Central memory CD8-positive, alpha-beta T cell (primary cell): ENCODE measurements at regions not wholly inside any gene's neighbourhood (a gene's known extent, or its start where the extent isn't known, plus 50 kb on each side); places are given as distances from the start of the nearest gene placed in this dataset.

Source experiments
- ATAC-seq: fragments of 150-1000 bp; cut with Tn5 transposase; replicated peaks from 2 replicates; pipeline ENCODE4 v1.10.0; 2022; ENCODE audit warnings: mild to moderate bottlenecking, moderate FRiP score, moderate number of reproducible peaks; ENCODE audit not compliant: poor library complexity, severe bottlenecking; ENCODE audit errors: extremely low read depth
- DNase-seq, 2 donors: peaks; one replicate each; pipeline ENCODE4 v3.0.0; 2021; ENCODE audit warnings: low spot score in 2 of 2
- H3K27ac Mint-ChIP-seq: one replicate; pipeline ENCODE4 v1.8.0; 2022; ENCODE audit warnings: low read depth, mild to moderate bottlenecking, moderate library complexity, mixed read lengths
- H3K27me3 Mint-ChIP-seq: one replicate; pipeline ENCODE4 v1.8.0; 2022; ENCODE audit warnings: mixed read lengths
- H3K36me3 Mint-ChIP-seq: one replicate; pipeline ENCODE4 v1.8.0; 2022; ENCODE audit warnings: mild to moderate bottlenecking, moderate library complexity, mixed read lengths; ENCODE audit not compliant: insufficient read depth
- H3K4me1 Mint-ChIP-seq: one replicate; pipeline ENCODE4 v1.8.0; 2022; ENCODE audit warnings: mixed read lengths
- H3K4me3 Mint-ChIP-seq: one replicate; pipeline ENCODE4 v1.8.0; 2022; ENCODE audit warnings: mild to moderate bottlenecking, moderate library complexity, mixed read lengths
- H3K9me3 Mint-ChIP-seq: one replicate; pipeline ENCODE4 v1.8.0; 2022; ENCODE audit warnings: mixed read lengths

DNA sequence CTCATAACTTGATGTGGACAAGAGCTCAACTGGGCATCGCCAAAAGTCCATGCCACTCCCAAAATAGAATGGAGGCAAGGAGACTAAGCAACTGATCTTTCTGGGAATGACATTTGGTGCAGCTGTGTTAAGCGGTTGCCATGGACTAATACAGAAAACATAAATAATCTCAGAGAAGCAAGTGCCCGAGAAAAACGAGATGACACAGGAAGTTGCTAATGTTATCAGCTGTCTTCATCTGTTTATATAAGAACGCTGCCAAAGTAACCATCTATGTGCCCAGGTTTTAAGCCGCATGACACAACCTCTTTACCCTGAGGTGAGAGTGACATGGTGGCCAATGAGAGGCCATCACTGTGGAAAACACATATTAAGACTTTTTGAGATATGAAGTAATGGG, 54.9 kb upstream of the SACS start:
- peak; percentile 32 for ATAC-seq
- H3K27ac Mint-ChIP-seq, result no peak overlapping the region
- no peaks in the 10 kb centered on the region for H3K9me3 Mint-ChIP-seq
- H3K36me3 Mint-ChIP-seq, result no peaks in the 10 kb centered on the region
- H3K4me3 Mint-ChIP-seq, result no peak overlapping the region
- DNase-seq, result no peak
- H3K4me1 Mint-ChIP-seq, result peaks cover 4% of the 10 kb centered on the region
- peaks cover 32% of the 10 kb centered on the region for H3K27me3 Mint-ChIP-seq

GRCh38 chr13:23496255-23496654, 62.8 kb upstream of the SACS start:
- H3K27ac Mint-ChIP-seq, result no peak overlapping the region
- ATAC-seq (no peak), DNase-seq (no peak)
- no peaks in the 10 kb centered on the region for H3K9me3 Mint-ChIP-seq
- H3K4me3 Mint-ChIP-seq, result no peak overlapping the region
- H3K36me3 Mint-ChIP-seq, result no peaks in the 10 kb centered on the region
- peaks cover 40% of the 10 kb centered on the region for H3K27me3 Mint-ChIP-seq
- H3K4me1 Mint-ChIP-seq, result no peaks in the 10 kb centered on the region

- Mint-ChIP-seq H3K27ac (no peak overlapping the region), H3K4me3 (no peak overlapping the region), H3K36me3 (no peaks in the 10 kb centered on the region), H3K27me3 (peaks cover 40% of the 10 kb centered on the region), H3K4me1 (no peaks in the 10 kb centered on the region), H3K9me3 (no peaks in the 10 kb centered on the region)
- DNase-seq (no peak), ATAC-seq (no peak)
Observed at GRCh38 chr13:23497191-23497590, 63.7 kb upstream of the SACS start.

DNA sequence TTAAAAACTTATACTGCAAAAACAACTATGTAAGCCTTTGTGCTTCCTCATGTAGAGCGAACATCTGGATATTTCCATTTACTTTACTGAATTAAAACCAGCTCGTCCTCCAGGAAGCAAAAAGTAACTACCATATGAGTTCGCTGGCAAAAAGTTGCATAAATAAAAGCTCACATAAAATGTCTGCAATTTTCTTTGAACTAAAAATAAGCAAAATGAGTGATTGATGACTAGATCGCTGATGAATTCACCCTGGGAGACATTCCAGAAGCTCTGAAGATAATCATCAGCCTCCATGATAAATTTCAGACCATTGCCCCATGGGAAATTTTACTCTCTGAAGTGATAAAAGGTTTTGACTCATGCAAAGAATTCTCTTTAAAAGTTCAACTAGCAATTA, 67.3 kb upstream of the SACS start:
- Mint-ChIP-seq H3K27me3 (peaks cover 44% of the 10 kb centered on the region), H3K36me3 (no peaks in the 10 kb centered on the region), H3K4me1 (no peaks in the 10 kb centered on the region), H3K4me3 (no peak overlapping the region), H3K9me3 (no peaks in the 10 kb centered on the region), H3K27ac (no peak overlapping the region)
- ATAC-seq (no peak), DNase-seq (no peak)

DNA sequence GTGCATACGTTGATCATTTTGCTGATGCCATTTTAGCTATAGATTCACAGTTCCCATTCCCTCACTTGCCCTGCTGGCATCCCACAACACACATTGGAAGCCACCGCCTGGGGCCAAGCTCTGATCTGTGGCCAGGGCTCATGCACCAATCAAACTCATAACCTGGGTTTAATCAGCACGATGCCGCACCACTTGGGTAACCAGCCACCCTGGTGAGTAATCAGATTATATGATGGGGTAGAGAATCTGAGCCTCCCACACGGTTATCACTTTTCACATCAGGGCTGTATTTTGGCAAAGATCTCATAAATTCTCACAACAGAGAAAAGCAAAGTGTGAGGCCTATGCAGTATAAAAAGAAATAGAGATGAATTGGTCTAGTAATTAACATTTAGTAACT, 66.0 kb upstream of the TNFRSF19 start:
- H3K4me3 Mint-ChIP-seq, result no peak overlapping the region
- peaks cover 31% of the 10 kb centered on the region for H3K27me3 Mint-ChIP-seq
- DNase-seq (no peak), ATAC-seq (no peak)
- no peaks in the 10 kb centered on the region for H3K4me1 Mint-ChIP-seq
- no peaks in the 10 kb centered on the region for H3K36me3 Mint-ChIP-seq
- no peaks in the 10 kb centered on the region for H3K9me3 Mint-ChIP-seq
- H3K27ac Mint-ChIP-seq, result no peak overlapping the region

- no peaks in the 10 kb centered on the region for H3K4me1 Mint-ChIP-seq
- no peaks in the 10 kb centered on the region for H3K36me3 Mint-ChIP-seq
- ATAC-seq (no peak), DNase-seq (no peak)
- peaks cover 28% of the 10 kb centered on the region for H3K27me3 Mint-ChIP-seq
- no peaks in the 10 kb centered on the region for H3K9me3 Mint-ChIP-seq
- no peak overlapping the region for H3K27ac Mint-ChIP-seq
- H3K4me3 Mint-ChIP-seq, result no peak overlapping the region
Observed at GRCh38 chr13:23505007-23505406, 65.2 kb upstream of the TNFRSF19 start.

DNA sequence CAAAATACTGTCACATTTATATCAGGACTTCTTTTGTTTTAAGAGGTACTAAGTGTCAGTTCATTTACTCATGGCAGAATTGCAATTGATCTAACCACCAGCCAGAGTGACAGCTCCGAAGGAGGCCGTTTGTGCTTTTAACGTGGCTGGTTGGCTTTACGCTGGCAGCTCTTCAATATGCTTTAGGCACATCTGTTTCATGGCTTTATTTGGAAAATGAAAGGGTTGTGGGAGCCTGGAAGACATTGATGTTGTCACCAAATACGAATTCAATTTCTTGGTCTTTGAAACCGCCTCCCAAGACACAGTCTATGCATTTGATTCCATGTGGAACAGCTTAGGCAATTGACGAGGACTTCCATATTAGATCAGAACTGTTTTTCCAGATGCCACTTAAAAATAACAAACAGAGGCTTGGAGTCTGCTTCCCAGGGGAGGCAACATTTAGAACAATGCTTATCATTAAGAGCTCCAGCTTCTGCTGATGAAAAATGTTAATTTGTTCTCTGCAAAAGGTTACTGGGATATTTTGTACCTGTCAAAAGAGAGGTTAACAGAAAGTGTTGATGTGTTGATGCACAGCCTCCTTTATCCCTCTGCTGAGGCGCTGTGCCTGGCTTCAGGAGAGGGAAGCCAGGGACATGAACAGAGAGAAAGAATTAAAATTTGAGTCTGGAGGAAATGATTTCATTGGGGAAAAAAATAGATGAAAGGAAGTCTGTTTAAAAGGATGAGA, 64.0 kb upstream of the TNFRSF19 start:
- no peaks in the 10 kb centered on the region for H3K36me3 Mint-ChIP-seq
- no peaks in the 10 kb centered on the region for H3K4me1 Mint-ChIP-seq
- H3K27ac Mint-ChIP-seq, result no peak overlapping the region
- ATAC-seq, result no peak
- no peaks in the 10 kb centered on the region for H3K9me3 Mint-ChIP-seq
- H3K4me3 Mint-ChIP-seq, result no peak overlapping the region
- no peak for DNase-seq
- peaks cover 33% of the 10 kb centered on the region for H3K27me3 Mint-ChIP-seq

DNA sequence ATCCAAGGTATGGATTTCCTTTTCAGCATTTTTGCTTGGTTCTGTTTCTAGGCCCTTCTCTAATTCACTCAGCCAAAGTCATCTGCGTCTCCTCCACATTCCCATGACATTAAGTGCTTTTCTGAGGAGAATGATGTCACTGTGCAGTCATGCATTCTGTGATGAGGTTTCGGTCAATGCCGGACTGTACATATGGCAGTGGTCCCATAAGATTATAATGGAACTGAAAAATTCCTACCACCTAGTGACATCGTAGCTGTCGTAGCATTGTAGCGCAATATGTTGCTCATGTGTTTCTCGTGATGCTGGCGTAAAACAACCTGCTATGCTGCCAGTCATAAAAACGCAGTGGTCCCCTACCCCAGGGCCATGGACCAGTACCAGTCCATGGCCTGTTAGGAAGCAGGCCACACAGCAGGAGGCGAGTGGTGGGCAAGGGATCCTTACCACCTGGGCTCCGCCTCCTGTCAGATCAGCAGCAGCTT, 63.4 kb upstream of the TNFRSF19 start:
- Mint-ChIP-seq H3K9me3 (no peaks in the 10 kb centered on the region), H3K36me3 (no peaks in the 10 kb centered on the region), H3K4me1 (no peaks in the 10 kb centered on the region), H3K27ac (no peak overlapping the region), H3K4me3 (no peak overlapping the region), H3K27me3 (peaks cover 39% of the 10 kb centered on the region)
- no peak for ATAC-seq
- no peak for DNase-seq

- no peak for DNase-seq
- no peaks in the 10 kb centered on the region for H3K36me3 Mint-ChIP-seq
- ATAC-seq, result no peak
- H3K27ac Mint-ChIP-seq, result no peak overlapping the region
- no peaks in the 10 kb centered on the region for H3K4me1 Mint-ChIP-seq
- H3K4me3 Mint-ChIP-seq, result no peak overlapping the region
- no peaks in the 10 kb centered on the region for H3K9me3 Mint-ChIP-seq
- H3K27me3 Mint-ChIP-seq, result peaks cover 65% of the 10 kb centered on the region
Observed at GRCh38 chr13:23509781-23510543, 60.2 kb upstream of the TNFRSF19 start.

- DNase-seq (no peak), ATAC-seq (no peak)
- no peaks in the 10 kb centered on the region for H3K4me1 Mint-ChIP-seq
- H3K27ac Mint-ChIP-seq, result no peak overlapping the region
- H3K27me3 Mint-ChIP-seq, result peaks cover 67% of the 10 kb centered on the region
- H3K36me3 Mint-ChIP-seq, result no peaks in the 10 kb centered on the region
- H3K9me3 Mint-ChIP-seq, result no peaks in the 10 kb centered on the region
- no peak overlapping the region for H3K4me3 Mint-ChIP-seq
Observed at GRCh38 chr13:23510544-23510916, 59.7 kb upstream of the TNFRSF19 start.

DNA sequence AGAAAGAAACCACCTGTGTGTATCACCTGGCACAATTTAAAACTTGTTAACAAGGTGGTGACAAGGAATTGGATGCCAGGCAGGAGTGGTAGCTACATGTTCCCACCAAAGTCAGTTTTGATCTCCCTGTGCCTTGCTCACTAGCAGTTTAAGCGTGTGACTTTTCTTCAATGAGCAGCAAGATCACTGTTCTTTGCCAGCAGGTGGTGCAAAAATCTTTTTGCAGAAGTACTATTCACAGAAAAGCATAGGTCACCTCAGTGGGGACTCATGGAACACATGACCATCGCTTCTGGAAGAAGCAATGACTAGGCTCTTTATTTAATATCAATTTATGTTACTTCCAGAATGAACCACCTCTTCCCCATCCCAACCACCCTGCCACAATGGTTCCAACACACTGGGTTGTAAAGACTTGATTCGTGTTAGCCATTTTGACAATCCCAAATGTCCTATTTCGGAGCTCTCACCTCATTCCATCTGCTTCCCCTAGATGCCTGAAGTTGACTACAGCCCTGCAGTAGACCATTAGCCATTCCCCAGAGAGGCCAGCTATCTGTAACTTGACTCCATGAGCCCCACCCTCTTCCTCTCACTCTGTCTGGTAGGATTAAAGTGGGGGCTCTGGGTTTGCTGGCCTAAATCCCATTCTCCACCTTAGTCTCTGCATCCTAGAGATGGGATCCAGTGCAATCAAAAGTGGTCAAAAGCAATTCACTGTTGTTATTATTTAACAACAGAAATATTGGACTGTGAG, 59.1 kb upstream of the TNFRSF19 start:
- no peaks in the 10 kb centered on the region for H3K9me3 Mint-ChIP-seq
- H3K4me3 Mint-ChIP-seq, result no peak overlapping the region
- no peaks in the 10 kb centered on the region for H3K36me3 Mint-ChIP-seq
- no peaks in the 10 kb centered on the region for H3K4me1 Mint-ChIP-seq
- peaks cover 71% of the 10 kb centered on the region for H3K27me3 Mint-ChIP-seq
- DNase-seq (no peak), ATAC-seq (no peak)
- no peak overlapping the region for H3K27ac Mint-ChIP-seq

- Mint-ChIP-seq H3K36me3 (no peaks in the 10 kb centered on the region), H3K9me3 (no peaks in the 10 kb centered on the region), H3K4me1 (no peaks in the 10 kb centered on the region), H3K4me3 (no peak overlapping the region), H3K27me3 (peaks cover 62% of the 10 kb centered on the region), H3K27ac (no peak overlapping the region)
- no peak for DNase-seq
- ATAC-seq, result no peak
Observed at GRCh38 chr13:23512762-23513395, 57.3 kb upstream of the TNFRSF19 start.
